B cell (primary cell): ENCODE measurements at regions not wholly inside any gene's neighbourhood (a gene's known extent, or its start where the extent isn't known, plus 50 kb on each side); places are given as distances from the start of the nearest gene placed in this dataset.

Source experiments
- ATAC-seq: fragments of 200-7000 bp; cut with Tn5 transposase; one replicate; pipeline ENCODE4 v1.10.0; 2021; ENCODE audit warnings: low read depth, mild to moderate bottlenecking, moderate number of reproducible peaks, moderate library complexity
- CTCF ChIA-PET: fragments of 350-600 bp; sonication (Branson Sonifier 250); formaldehyde crosslinking; loops from one replicate; lab custom pipeline; 2021; ENCODE audit warnings: antibody characterized with exemption, inconsistent platforms; lab: Charles Lee
- POLR2A ChIA-PET: fragments of 350-600 bp; sonication (Branson Sonifier 250); formaldehyde crosslinking; loops from one replicate; lab custom pipeline; 2021; ENCODE audit warnings: antibody characterized with exemption; lab: Charles Lee
- DNase-seq: peaks from one replicate; pipeline ENCODE4 v3.0.0; 2013
- H2AFZ ChIP-seq: 2 replicates; pipeline ENCODE4 v1.6.1; 2012; ENCODE audit warnings: mild to moderate bottlenecking, low read depth, low read length; ENCODE audit not compliant: insufficient read depth, poor library complexity, severe bottlenecking
- H3K27ac ChIP-seq, 2 donors: 1 replicate in 1 of 2; 2 replicates in 1 of 2; pipeline ENCODE4 v1.5.1; 2012 to 2013; ENCODE audit warnings: low read length in 2 of 2, mild to moderate bottlenecking in 2 of 2, moderate library complexity in 1 of 2
- H3K27me3 ChIP-seq, 4 experiments: fragments of 200-600 bp in 1 of 4; sonication (generic) in 1 of 4; replicated peaks in 1 of 4; 1 replicate in 2 of 4; 2 replicates in 2 of 4; pipeline versions ENCODE4 v1.6.1 to v1.7.0; 2013 to 2016; ENCODE audit warnings: low read length in 3 of 4, mild to moderate bottlenecking in 2 of 4, mixed read lengths in 1 of 4, moderate library complexity in 1 of 4; ENCODE audit not compliant: insufficient read depth in 4 of 4, control insufficient read depth in 3 of 4; ENCODE audit errors: control extremely low read depth in 1 of 4
- H3K36me3 ChIP-seq, 2 experiments: replicated peaks in 1 of 2; 1 replicate in 1 of 2; 2 replicates in 1 of 2; pipeline versions ENCODE4 v1.6.1 to v1.7.1; 2013; ENCODE audit warnings: low read length in 1 of 2; ENCODE audit not compliant: insufficient read depth in 2 of 2, control insufficient read depth in 1 of 2; ENCODE audit errors: control extremely low read depth in 1 of 2, extremely low read depth in 1 of 2
- H3K4me1 ChIP-seq, 2 donors: fragments of 200-600 bp in 1 of 2; sonication (generic) in 1 of 2; 1 replicate in 1 of 2; 2 replicates in 1 of 2; pipeline versions ENCODE4 v1.5.1 to v1.6.1; 2013 to 2017; ENCODE audit warnings: low read length in 2 of 2; ENCODE audit not compliant: control insufficient read depth in 2 of 2, insufficient read depth in 2 of 2
- H3K4me2 ChIP-seq: replicated peaks from 2 replicates; pipeline ENCODE3; 2012; ENCODE audit warnings: mild to moderate bottlenecking, low read depth, low read length; ENCODE audit not compliant: poor library complexity, severe bottlenecking
- H3K4me3 ChIP-seq, 5 experiments: fragments of 200-600 bp in 1 of 5; sonication (generic) in 1 of 5; 1 replicate in 3 of 5; 2 replicates in 2 of 5; pipeline versions ENCODE4 v1.5.1 to v1.7.0; 2011 to 2016; ENCODE audit warnings: low read length in 4 of 5, mild to moderate bottlenecking in 4 of 5, low read depth in 2 of 5, control low read depth in 1 of 5, moderate library complexity in 1 of 5; ENCODE audit not compliant: insufficient read depth in 1 of 5; ENCODE audit errors: control extremely low read depth in 1 of 5, extremely low read depth in 1 of 5
- H3K79me2 ChIP-seq: fragments of 200-600 bp; sonication (generic); one replicate; pipeline ENCODE4 v1.6.0; 2016; ENCODE audit warnings: low read length; ENCODE audit not compliant: control insufficient read depth, insufficient read depth
- H3K9ac ChIP-seq: fragments of 200-600 bp; sonication (generic); 2 replicates; pipeline ENCODE4 v1.6.1; 2017; ENCODE audit warnings: mild to moderate bottlenecking, low read length, moderate library complexity
- H3K9me3 ChIP-seq, 3 donors: one replicate each; pipeline versions ENCODE4 v1.6.1 to v1.7.1; 2013; ENCODE audit warnings: low read length in 2 of 3; ENCODE audit not compliant: control insufficient read depth in 2 of 3, insufficient read depth in 1 of 3; ENCODE audit errors: control extremely low read depth in 1 of 3
- H4K20me1 ChIP-seq: 2 replicates; pipeline ENCODE4 v1.6.0; 2012; ENCODE audit warnings: mild to moderate bottlenecking, low read length; ENCODE audit not compliant: insufficient read depth, control insufficient read depth, poor library complexity, severe bottlenecking
- H3K27ac Mint-ChIP-seq: one replicate; pipeline ENCODE4 v1.8.0; 2021; ENCODE audit warnings: mixed read lengths
- H3K27me3 Mint-ChIP-seq: one replicate; pipeline ENCODE4 v1.8.0; 2021; ENCODE audit warnings: mixed read lengths
- H3K4me1 Mint-ChIP-seq: one replicate; pipeline ENCODE4 v1.8.0; 2021; ENCODE audit warnings: mixed read lengths
- H3K4me3 Mint-ChIP-seq: one replicate; pipeline ENCODE4 v1.8.0; 2021; ENCODE audit warnings: mixed read lengths
- H3K9me3 Mint-ChIP-seq: one replicate; pipeline ENCODE4 v1.8.0; 2022; ENCODE audit warnings: mixed read lengths; ENCODE audit not compliant: insufficient read depth
- EZH2 ChIP-seq: IDR thresholded peaks from 2 replicates; pipeline ENCODE4 v1.6.1; 2012; ENCODE audit warnings: borderline replicate concordance, low read depth, mild to moderate bottlenecking, moderate library complexity, low read length; ENCODE audit not compliant: insufficient read depth, poor library complexity, severe bottlenecking
- WGBS: methylation state at CpG from one replicate; pipeline ENCODE4 v1.1.5; 2013; ENCODE audit warnings: missing lambda C conversion rate; ENCODE audit not compliant: insufficient coverage; 5-methylcytosine and 5-hydroxymethylcytosine counted together
- intact Hi-C: fragments of 100-400 bp; cut with micrococcal nuclease; formaldehyde crosslinking; loops from one replicate; pipeline ENCODE4 v1.10.0; 2022
- TF ChIP-seq, protein P1 (sequence below): fragments of 200-600 bp; IDR thresholded peaks from one replicate; pipeline ENCODE4 v1.8.0; 2022; ENCODE audit warnings: antibody characterized with exemption, mild to moderate bottlenecking

GRCh38 chr1:194935864-194936263 is 1672.4 kb downstream of the KCNT2 start:
- Histone ChIP-seq H3K4me2 (no peak overlapping the region), H3K9ac (no peak overlapping the region), H3K79me2 (no peaks in the 10 kb centered on the region), H3K27me3 (no peaks in the 10 kb centered on the region), H3K36me3 (no peaks in the 10 kb centered on the region), H2AFZ (no peak overlapping the region), H3K27ac (no peak overlapping the region), H3K4me1 (no peaks in the 10 kb centered on the region), H3K9me3 (peaks cover 0 to 6% (median 0%) of the 10 kb centered on the region in 3 donors), H3K4me3 (no peak overlapping the region), H4K20me1 (no peaks in the 10 kb centered on the region)
- Mint-ChIP-seq H3K4me3 (no peak overlapping the region), H3K4me1 (no peaks in the 10 kb centered on the region), H3K27me3 (no peaks in the 10 kb centered on the region), H3K27ac (no peak overlapping the region), H3K9me3 (no peaks in the 10 kb centered on the region)
- ATAC-seq: no peak
- TF ChIP-seq, protein P1, sequence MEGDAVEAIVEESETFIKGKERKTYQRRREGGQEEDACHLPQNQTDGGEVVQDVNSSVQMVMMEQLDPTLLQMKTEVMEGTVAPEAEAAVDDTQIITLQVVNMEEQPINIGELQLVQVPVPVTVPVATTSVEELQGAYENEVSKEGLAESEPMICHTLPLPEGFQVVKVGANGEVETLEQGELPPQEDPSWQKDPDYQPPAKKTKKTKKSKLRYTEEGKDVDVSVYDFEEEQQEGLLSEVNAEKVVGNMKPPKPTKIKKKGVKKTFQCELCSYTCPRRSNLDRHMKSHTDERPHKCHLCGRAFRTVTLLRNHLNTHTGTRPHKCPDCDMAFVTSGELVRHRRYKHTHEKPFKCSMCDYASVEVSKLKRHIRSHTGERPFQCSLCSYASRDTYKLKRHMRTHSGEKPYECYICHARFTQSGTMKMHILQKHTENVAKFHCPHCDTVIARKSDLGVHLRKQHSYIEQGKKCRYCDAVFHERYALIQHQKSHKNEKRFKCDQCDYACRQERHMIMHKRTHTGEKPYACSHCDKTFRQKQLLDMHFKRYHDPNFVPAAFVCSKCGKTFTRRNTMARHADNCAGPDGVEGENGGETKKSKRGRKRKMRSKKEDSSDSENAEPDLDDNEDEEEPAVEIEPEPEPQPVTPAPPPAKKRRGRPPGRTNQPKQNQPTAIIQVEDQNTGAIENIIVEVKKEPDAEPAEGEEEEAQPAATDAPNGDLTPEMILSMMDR: no peak
- TF ChIP-seq EZH2: no peak
- intact Hi-C loops: no loop called here
- CTCF ChIA-PET: no interaction called here
- no peak for DNase-seq
- 74% methylated on average over 3 of the region's 3 CpGs for WGBS
- POLR2A ChIA-PET: no interaction called here

DNA sequence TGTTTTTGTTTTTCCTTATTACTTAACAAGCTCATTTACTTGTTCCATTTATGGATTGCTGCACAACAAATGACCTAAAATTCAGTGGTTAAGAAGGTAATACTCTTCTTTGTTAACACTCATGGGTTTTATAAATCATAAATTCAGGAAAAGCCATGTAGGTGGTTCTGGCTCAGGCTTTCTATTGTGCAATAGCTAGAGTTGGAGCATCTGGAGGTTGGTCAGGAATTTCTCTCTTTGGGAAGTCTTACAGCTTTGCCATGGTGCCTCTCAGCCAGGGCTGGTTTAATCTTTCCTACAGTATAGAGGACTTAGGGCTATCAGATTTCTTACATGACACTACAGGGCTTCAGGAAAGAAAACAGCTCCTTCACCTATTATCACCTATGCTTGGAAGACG is 1677.1 kb downstream of the KCNT2 start:
- no peak overlapping the region for H3K9ac ChIP-seq
- no peak overlapping the region for H2AFZ ChIP-seq
- POLR2A ChIA-PET: no interaction called here
- DNase-seq: no peak
- H3K79me2 ChIP-seq: no peaks in the 10 kb centered on the region
- no peak overlapping the region for H3K4me2 ChIP-seq
- Mint-ChIP-seq H3K27me3 (no peaks in the 10 kb centered on the region), H3K27ac (no peak overlapping the region), H3K4me3 (no peak overlapping the region), H3K9me3 (no peaks in the 10 kb centered on the region), H3K4me1 (no peaks in the 10 kb centered on the region)
- H3K9me3 ChIP-seq: peaks cover 0 to 6% (median 0%) of the 10 kb centered on the region in 3 donors
- H3K4me1 ChIP-seq: no peaks in the 10 kb centered on the region
- no peaks in the 10 kb centered on the region for H3K36me3 ChIP-seq
- no peak overlapping the region for H3K4me3 ChIP-seq
- CTCF ChIA-PET: no interaction called here
- no peak overlapping the region for H3K27ac ChIP-seq
- H3K27me3 ChIP-seq: no peaks in the 10 kb centered on the region
- ATAC-seq: no peak
- WGBS: 60% methylated on average over 1 of the region's 1 CpG
- TF ChIP-seq, protein P1: no peak
- TF ChIP-seq EZH2: no peak
- no peaks in the 10 kb centered on the region for H4K20me1 ChIP-seq
- intact Hi-C loops: no loop called here
